ENCODE measurements at regions not wholly inside any gene's neighbourhood (a gene's known extent, or its start where the extent isn't known, plus 50 kb on each side); places are given as distances from the start of the nearest gene placed in this dataset.

GRCh38 chr3:21054064-21054463, 696.9 kb downstream of the ZNF385D start:
- TF ChIP-seq PKNOX1 (IDR thresholded peaks at IDR 0.05) (no peak), ARNT (IDR thresholded peaks at IDR 0.05) (no peak)

All from HEK293T (cell line).